Tibial nerve (tissue), 4 donors: ENCODE measurements at regions not wholly inside any gene's neighbourhood (a gene's known extent, or its start where the extent isn't known, plus 50 kb on each side); places are given as distances from the start of the nearest gene placed in this dataset.

Experiments used
- CTCF ChIP-seq, 5 experiments: fragments of 200-600 bp in 3 of 5; fragments of 450-650 bp in 2 of 5; sonication (generic) in 3 of 5; IDR thresholded peaks; one replicate each; pipeline ENCODE4 v1.5.1; 2016 to 2019; ENCODE audit warnings: antibody characterized with exemption in 5 of 5, mild to moderate bottlenecking in 3 of 5, moderate library complexity in 2 of 5
- EP300 ChIP-seq, 2 donors: sonication (generic); formaldehyde crosslinking; IDR thresholded peaks; one replicate each; pipeline ENCODE4 v1.6.1; 2017; ENCODE audit warnings: antibody characterized with exemption in 2 of 2, mild to moderate bottlenecking in 1 of 2
- POLR2A ChIP-seq, 2 donors: fragments of 450-650 bp; IDR thresholded peaks; one replicate each; pipeline ENCODE4 v1.6.1; 2017; ENCODE audit warnings: antibody characterized with exemption in 2 of 2, mild to moderate bottlenecking in 2 of 2, moderate library complexity in 2 of 2

GRCh38 chr16:26724189-26724588, 342.5 kb upstream of the C16orf82 start:
- no peak for TF ChIP-seq CTCF (IDR thresholded peaks at IDR 0.05)
- TF ChIP-seq POLR2A (IDR thresholded peaks at IDR 0.05): no peak
- TF ChIP-seq EP300 (IDR thresholded peaks at IDR 0.05): no peak
